ENCODE measurements at regions not wholly inside any gene's neighbourhood (a gene's known extent, or its start where the extent isn't known, plus 50 kb on each side); places are given as distances from the start of the nearest gene placed in this dataset.

DNA sequence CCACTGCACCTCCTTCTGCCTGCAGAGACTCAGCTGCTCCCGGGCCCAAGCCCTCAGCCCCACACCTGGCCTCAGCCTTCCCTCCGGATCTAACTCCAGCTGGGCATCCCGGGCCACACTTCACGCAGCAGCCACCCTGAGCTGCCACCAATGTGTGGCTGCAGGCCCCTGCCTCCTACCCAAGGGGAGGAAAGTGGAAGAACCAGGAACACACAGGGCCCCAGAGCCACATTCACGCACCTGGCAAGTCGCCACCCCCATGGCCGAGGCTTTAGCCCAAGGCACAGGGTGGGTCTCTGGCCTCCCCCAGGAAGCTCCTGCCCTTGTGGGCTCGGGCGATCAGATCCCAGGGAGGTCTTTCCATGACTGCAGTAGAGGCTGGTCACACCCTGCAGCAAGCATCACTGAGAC lies 345.6 kb downstream of the CTTN start:
- Histone ChIP-seq H4K5ac (ENCODE audit: insufficient read length, low read depth, low read length) (no peak overlapping the region), H4K8ac (replicated peaks; ENCODE audit: insufficient read length, low read depth, low read length) (no peak overlapping the region), H3K23me2 (ENCODE audit: insufficient read length, low read depth, low read length, poor library complexity, severe bottlenecking) (no peaks in the 10 kb centered on the region), H4K20me1 (ENCODE audit: control insufficient read depth, insufficient read depth, insufficient read length) (no peaks in the 10 kb centered on the region), H2BK120ac (ENCODE audit: low read depth, low read length, poor library complexity, severe bottlenecking) (no peak overlapping the region), H2AFZ (ENCODE audit: low read length) (no peak overlapping the region), H3K27me3 (ENCODE audit: insufficient read depth, low read length) (no peaks in the 10 kb centered on the region), H2BK15ac (ENCODE audit: low read depth, low read length) (no peak overlapping the region), H3K4me1 (ENCODE audit: insufficient read depth, low read length) (peaks cover 6% of the 10 kb centered on the region; the same call in 1 of the 2 replicates), H2BK5ac (ENCODE audit: insufficient read length, low read length) (no peak overlapping the region), H3T11ph (ENCODE audit: low read length) (no peak overlapping the region), H3K79me2 (ENCODE audit: insufficient read depth, low read length) (no peaks in the 10 kb centered on the region), H3K9ac (ENCODE audit: extremely low read depth, insufficient read length, low read length) (no peak overlapping the region), H4K91ac (ENCODE audit: insufficient read length, low read depth, low read length) (no peak overlapping the region), H3K4ac (ENCODE audit: low read depth, low read length) (no peak overlapping the region), H3K9me3 (ENCODE audit: control insufficient read depth, low read depth, low read length) (no peaks in the 10 kb centered on the region), H3K56ac (ENCODE audit: insufficient read length, low read depth, low read length) (no peak overlapping the region), H3K79me1 (ENCODE audit: insufficient read depth, low read depth, low read length, poor library complexity, severe bottlenecking) (no peaks in the 10 kb centered on the region), H3K4me2 (ENCODE audit: insufficient read depth, insufficient read length, low read length) (no peak overlapping the region), H3K23ac (ENCODE audit: insufficient read length, low read depth, low read length) (no peak overlapping the region), H2BK12ac (ENCODE audit: insufficient read length, low read depth, low read length) (no peak overlapping the region), H3K27ac (ENCODE audit: insufficient read length, low read depth, low read length) (no peak overlapping the region), H2AK5ac (ENCODE audit: insufficient read length, low read length) (no peak overlapping the region), H3K14ac (ENCODE audit: insufficient read depth, low read length) (no peak overlapping the region), H3K18ac (ENCODE audit: insufficient read length, low read depth, low read length) (no peak overlapping the region), H2BK20ac (ENCODE audit: low read depth, low read length, poor library complexity, severe bottlenecking) (no peak overlapping the region)
- H3K27ac Mint-ChIP-seq: peak overlapping the region in 1 of 3 experiments; percentile 53; a peak in 1 of 7 replicates
- peaks cover 2 to 3% of the 10 kb centered on the region in 2 experiments; a peak in 4 of 5 replicates for H3K9me3 Mint-ChIP-seq
- no peak for DNase-seq
- no peak overlapping the region for H3K4me3 Mint-ChIP-seq
- TF ChIP-seq CTCF (conservative IDR thresholded peaks at IDR 0.05): no peak
- WGBS (ENCODE audit: extremely low coverage, insufficient read length, low lambda C conversion rate): no CpG with 5 or more reads among the region's 9 CpGs
- peaks cover 39 to 59% of the 10 kb centered on the region in 2 experiments for H3K4me1 Mint-ChIP-seq
- H3K36me3 Mint-ChIP-seq (ENCODE audit: insufficient read depth in 1 of 3, low read depth in 3 of 3): peaks cover 0 to 6% (median 4%) of the 10 kb centered on the region in 3 experiments; a peak in 4 of 7 replicates
- H3K27me3 Mint-ChIP-seq (ENCODE audit: low read depth): peaks cover 2% of the 10 kb centered on the region
